HUES48 (cell line): ENCODE measurements at regions not wholly inside any gene's neighbourhood (a gene's known extent, or its start where the extent isn't known, plus 50 kb on each side); places are given as distances from the start of the nearest gene placed in this dataset.

ENCODE experiments used
- H3K27ac ChIP-seq: one replicate; pipeline ENCODE4 v1.7.0; 2013; ENCODE audit warnings: low read depth, low read length, inconsistent platforms
- H3K27me3 ChIP-seq: 2 replicates; pipeline ENCODE4 v1.6.1; 2013; ENCODE audit warnings: mild to moderate bottlenecking, low read length; ENCODE audit not compliant: control insufficient read depth, insufficient read depth
- H3K36me3 ChIP-seq: 2 replicates; pipeline ENCODE4 v1.6.1; 2013; ENCODE audit warnings: low read length; ENCODE audit not compliant: control insufficient read depth, insufficient read depth
- H3K4me1 ChIP-seq: 2 replicates; pipeline ENCODE4 v1.6.1; 2013; ENCODE audit warnings: mild to moderate bottlenecking, low read length; ENCODE audit not compliant: control insufficient read depth, insufficient read depth
- H3K4me3 ChIP-seq: 2 replicates; pipeline ENCODE4 v1.5.1; 2013; ENCODE audit warnings: mild to moderate bottlenecking, low read depth, low read length
- H3K9ac ChIP-seq: 2 replicates; pipeline ENCODE4 v1.6.1; 2013; ENCODE audit warnings: mild to moderate bottlenecking, low read depth, low read length, moderate library complexity
- H3K9me3 ChIP-seq: 2 replicates; pipeline ENCODE4 v1.6.1; 2013; ENCODE audit warnings: low read length; ENCODE audit not compliant: control insufficient read depth, insufficient read depth

- no peaks in the 10 kb centered on the region for H3K27me3 ChIP-seq
- H3K4me1 ChIP-seq, result no peaks in the 10 kb centered on the region
- no peak overlapping the region for H3K9ac ChIP-seq
- H3K27ac ChIP-seq, result no peak overlapping the region
- no peaks in the 10 kb centered on the region for H3K9me3 ChIP-seq
- H3K4me3 ChIP-seq, result no peak overlapping the region
- H3K36me3 ChIP-seq, result no peaks in the 10 kb centered on the region
Measured at GRCh38 chr6:62570372-62570771, 284.3 kb upstream of the KHDRBS2 start.

GRCh38 chr6:62541502-62541901 is 255.5 kb upstream of the KHDRBS2 start:
- Histone ChIP-seq H3K4me1 (0 out of 2 replicates have a peak, but pooled peaks cover 1% of the 10 kb centered on the region), H3K9ac (no peak overlapping the region), H3K27ac (no peak overlapping the region), H3K4me3 (no peak overlapping the region), H3K36me3 (no peaks in the 10 kb centered on the region), H3K9me3 (no peaks in the 10 kb centered on the region), H3K27me3 (no peaks in the 10 kb centered on the region)

- Histone ChIP-seq H3K27ac (no peak overlapping the region), H3K27me3 (no peaks in the 10 kb centered on the region), H3K9ac (no peak overlapping the region), H3K36me3 (no peaks in the 10 kb centered on the region), H3K9me3 (no peaks in the 10 kb centered on the region), H3K4me1 (no peaks in the 10 kb centered on the region), H3K4me3 (no peak overlapping the region)
Measured at GRCh38 chr6:62530985-62531384, 245.0 kb upstream of the KHDRBS2 start.

- no peaks in the 10 kb centered on the region for H3K27me3 ChIP-seq
- H3K27ac ChIP-seq, result no peak overlapping the region
- no peaks in the 10 kb centered on the region for H3K36me3 ChIP-seq
- H3K9ac ChIP-seq, result no peak overlapping the region
- H3K9me3 ChIP-seq, result no peaks in the 10 kb centered on the region
- H3K4me3 ChIP-seq, result no peak overlapping the region
- H3K4me1 ChIP-seq, result no peaks in the 10 kb centered on the region
Measured at GRCh38 chr6:62528894-62529526, 243.0 kb upstream of the KHDRBS2 start.

GRCh38 chr6:62523630-62524029 is 237.6 kb upstream of the KHDRBS2 start:
- Histone ChIP-seq H3K9ac (no peak overlapping the region), H3K36me3 (no peaks in the 10 kb centered on the region), H3K4me3 (no peak overlapping the region), H3K9me3 (no peaks in the 10 kb centered on the region), H3K4me1 (no peaks in the 10 kb centered on the region), H3K27ac (no peak overlapping the region), H3K27me3 (no peaks in the 10 kb centered on the region)

GRCh38 chr6:62519574-62519973 is 233.5 kb upstream of the KHDRBS2 start:
- H3K27ac ChIP-seq, result no peak overlapping the region
- H3K4me1 ChIP-seq, result peaks cover 26% of the 10 kb centered on the region
- H3K9ac ChIP-seq, result no peak overlapping the region

GRCh38 chr6:62516291-62517141 is 230.5 kb upstream of the KHDRBS2 start:
- peak overlapping the region; percentile 45 for H3K9ac ChIP-seq
- peak overlapping the region; percentile 97 for H3K27ac ChIP-seq
- peak overlapping the region; percentile 38 for H3K4me3 ChIP-seq

More at GRCh38 chr6:62519574-62519973, 233.5 kb upstream of the KHDRBS2 start:
- Histone ChIP-seq H3K4me3 (no peak overlapping the region), H3K36me3 (no peaks in the 10 kb centered on the region), H3K9me3 (no peaks in the 10 kb centered on the region), H3K27me3 (no peaks in the 10 kb centered on the region)

GRCh38 chr6:62492192-62492822 is 206.3 kb upstream of the KHDRBS2 start:
- Histone ChIP-seq H3K27ac (no peak overlapping the region), H3K4me3 (no peak overlapping the region), H3K36me3 (no peaks in the 10 kb centered on the region), H3K4me1 (no peaks in the 10 kb centered on the region), H3K9me3 (no peaks in the 10 kb centered on the region), H3K27me3 (no peaks in the 10 kb centered on the region), H3K9ac (no peak overlapping the region)

More at GRCh38 chr6:62516291-62517141, 230.5 kb upstream of the KHDRBS2 start:
- Histone ChIP-seq H3K4me1 (peaks cover 29% of the 10 kb centered on the region), H3K36me3 (no peaks in the 10 kb centered on the region), H3K9me3 (no peaks in the 10 kb centered on the region), H3K27me3 (no peaks in the 10 kb centered on the region)

GRCh38 chr6:62480544-62480943 is 194.5 kb upstream of the KHDRBS2 start:
- no peak overlapping the region for H3K9ac ChIP-seq
- peaks cover 11% of the 10 kb centered on the region for H3K4me1 ChIP-seq
- H3K9me3 ChIP-seq, result no peaks in the 10 kb centered on the region
- no peak overlapping the region for H3K4me3 ChIP-seq
- no peak overlapping the region for H3K27ac ChIP-seq
- no peaks in the 10 kb centered on the region for H3K36me3 ChIP-seq
- no peaks in the 10 kb centered on the region for H3K27me3 ChIP-seq

GRCh38 chr6:62479697-62480220 is 193.7 kb upstream of the KHDRBS2 start:
- Histone ChIP-seq H3K9me3 (no peaks in the 10 kb centered on the region), H3K4me3 (no peak overlapping the region; the same call in 1 of the 2 replicates), H3K27ac (no peak overlapping the region), H3K9ac (no peak overlapping the region), H3K4me1 (peaks cover 11% of the 10 kb centered on the region), H3K36me3 (no peaks in the 10 kb centered on the region), H3K27me3 (no peaks in the 10 kb centered on the region)
